Tibial nerve (tissue), 4 donors: ENCODE measurements at regions not wholly inside any gene's neighbourhood (a gene's known extent, or its start where the extent isn't known, plus 50 kb on each side); places are given as distances from the start of the nearest gene placed in this dataset.

Experiments used
- DNase-seq, 2 donors: peaks; one replicate each; pipeline ENCODE4 v3.0.0-alpha.2; 2019; ENCODE audit warnings: low spot score in 2 of 2
- H3K27ac ChIP-seq, 4 donors: fragments of 200-600 bp; sonication (generic) in 3 of 4; one replicate each; pipeline ENCODE4 v1.5.1; 2017 to 2019; ENCODE audit warnings: mild to moderate bottlenecking in 1 of 4
- H3K27me3 ChIP-seq, 2 donors: fragments of 200-600 bp; sonication (generic) in 1 of 2; one replicate each; pipeline versions ENCODE4 v1.5.1 to v1.6.0; 2017 to 2019
- H3K36me3 ChIP-seq, 3 donors: fragments of 200-600 bp; sonication (generic); one replicate each; pipeline ENCODE4 v1.5.1; 2018 to 2019
- H3K4me1 ChIP-seq, 4 donors: fragments of 200-600 bp; sonication (generic) in 3 of 4; one replicate each; pipeline ENCODE4 v1.5.1; 2017 to 2019
- H3K4me3 ChIP-seq, 4 donors: fragments of 200-600 bp; sonication (generic) in 3 of 4; one replicate each; pipeline ENCODE4 v1.5.1; 2017 to 2019; ENCODE audit warnings: mild to moderate bottlenecking in 1 of 4, moderate library complexity in 1 of 4
- H3K9me3 ChIP-seq, 4 donors: fragments of 200-600 bp; sonication (generic) in 3 of 4; one replicate each; pipeline ENCODE4 v1.5.1; 2017 to 2019
- CTCF ChIP-seq, 5 experiments: fragments of 200-600 bp in 3 of 5; fragments of 450-650 bp in 2 of 5; sonication (generic) in 3 of 5; IDR thresholded peaks; one replicate each; pipeline ENCODE4 v1.5.1; 2016 to 2019; ENCODE audit warnings: antibody characterized with exemption in 5 of 5, mild to moderate bottlenecking in 3 of 5, moderate library complexity in 2 of 5
- EP300 ChIP-seq, 2 donors: sonication (generic); formaldehyde crosslinking; IDR thresholded peaks; one replicate each; pipeline ENCODE4 v1.6.1; 2017; ENCODE audit warnings: antibody characterized with exemption in 2 of 2, mild to moderate bottlenecking in 1 of 2
- POLR2A ChIP-seq, 2 donors: fragments of 450-650 bp; IDR thresholded peaks; one replicate each; pipeline ENCODE4 v1.6.1; 2017; ENCODE audit warnings: antibody characterized with exemption in 2 of 2, mild to moderate bottlenecking in 2 of 2, moderate library complexity in 2 of 2
- WGBS, 2 donors: methylation state at CpG; one replicate each; pipeline ENCODE4 v1.1.5; 2018; 5-methylcytosine and 5-hydroxymethylcytosine counted together

GRCh38 chr20:60627751-60628565 lies 624.1 kb upstream of the CDH4 start:
- no peak for DNase-seq
- 89% methylated on average over 3 of the region's 3 CpGs for WGBS, 2 donors
- Histone ChIP-seq H3K27ac (no peak overlapping the region), H3K4me1 (no peaks in the 10 kb centered on the region), H3K4me3 (no peak overlapping the region), H3K36me3 (no peaks in the 10 kb centered on the region), H3K27me3 (no peaks in the 10 kb centered on the region), H3K9me3 (no peaks in the 10 kb centered on the region)
- TF ChIP-seq CTCF (IDR thresholded peaks at IDR 0.05) (no peak), EP300 (IDR thresholded peaks at IDR 0.05) (no peak), POLR2A (IDR thresholded peaks at IDR 0.05) (no peak)

GRCh38 chr20:60628749-60629148 lies 623.3 kb upstream of the CDH4 start:
- H3K4me3 ChIP-seq: no peak overlapping the region
- no peak for DNase-seq
- H3K4me1 ChIP-seq: no peaks in the 10 kb centered on the region
- no peaks in the 10 kb centered on the region for H3K9me3 ChIP-seq
- TF ChIP-seq CTCF (IDR thresholded peaks at IDR 0.05) (no peak), EP300 (IDR thresholded peaks at IDR 0.05) (no peak), POLR2A (IDR thresholded peaks at IDR 0.05) (no peak)
- 55 to 81% methylated on average over 3 of the region's 7 CpGs for WGBS, 2 donors
- no peaks in the 10 kb centered on the region for H3K36me3 ChIP-seq
- H3K27ac ChIP-seq: no peak overlapping the region
- no peaks in the 10 kb centered on the region for H3K27me3 ChIP-seq

GRCh38 chr20:60629206-60629605 lies 622.9 kb upstream of the CDH4 start:
- no peak for DNase-seq
- WGBS, 2 donors: 96 to 99% methylated on average over 4 of the region's 4 CpGs
- Histone ChIP-seq H3K27me3 (no peaks in the 10 kb centered on the region), H3K4me3 (no peak overlapping the region), H3K36me3 (no peaks in the 10 kb centered on the region), H3K9me3 (no peaks in the 10 kb centered on the region), H3K27ac (no peak overlapping the region), H3K4me1 (no peaks in the 10 kb centered on the region)
- TF ChIP-seq EP300 (IDR thresholded peaks at IDR 0.05): no peak

GRCh38 chr20:60630609-60631008 lies 621.5 kb upstream of the CDH4 start:
- Histone ChIP-seq H3K36me3 (no peaks in the 10 kb centered on the region), H3K27ac (no peak overlapping the region), H3K4me1 (no peaks in the 10 kb centered on the region), H3K9me3 (no peaks in the 10 kb centered on the region), H3K4me3 (no peak overlapping the region), H3K27me3 (no peaks in the 10 kb centered on the region)
- TF ChIP-seq POLR2A (IDR thresholded peaks at IDR 0.05): no peak
- no peak for DNase-seq
- WGBS, 2 donors: 68 to 72% methylated on average over 8 of the region's 8 CpGs

GRCh38 chr20:60631585-60632287 lies 620.3 kb upstream of the CDH4 start:
- H3K36me3 ChIP-seq: no peaks in the 10 kb centered on the region
- H3K4me3 ChIP-seq: no peak overlapping the region
- H3K9me3 ChIP-seq: no peaks in the 10 kb centered on the region
- WGBS, 2 donors: 82 to 85% methylated on average over 9 of the region's 9 CpGs
- no peaks in the 10 kb centered on the region for H3K4me1 ChIP-seq
- TF ChIP-seq CTCF (IDR thresholded peaks at IDR 0.05) (no peak), EP300 (IDR thresholded peaks at IDR 0.05) (no peak), POLR2A (IDR thresholded peaks at IDR 0.05) (no peak)
- no peak for DNase-seq
- H3K27me3 ChIP-seq: no peaks in the 10 kb centered on the region
- H3K27ac ChIP-seq: no peak overlapping the region
